ENCODE measurements at regions not wholly inside any gene's neighbourhood (a gene's known extent, or its start where the extent isn't known, plus 50 kb on each side); places are given as distances from the start of the nearest gene placed in this dataset.
A peak's percentile ranks its signal among the peaks of the same experiment; 100 is the strongest.

DNA sequence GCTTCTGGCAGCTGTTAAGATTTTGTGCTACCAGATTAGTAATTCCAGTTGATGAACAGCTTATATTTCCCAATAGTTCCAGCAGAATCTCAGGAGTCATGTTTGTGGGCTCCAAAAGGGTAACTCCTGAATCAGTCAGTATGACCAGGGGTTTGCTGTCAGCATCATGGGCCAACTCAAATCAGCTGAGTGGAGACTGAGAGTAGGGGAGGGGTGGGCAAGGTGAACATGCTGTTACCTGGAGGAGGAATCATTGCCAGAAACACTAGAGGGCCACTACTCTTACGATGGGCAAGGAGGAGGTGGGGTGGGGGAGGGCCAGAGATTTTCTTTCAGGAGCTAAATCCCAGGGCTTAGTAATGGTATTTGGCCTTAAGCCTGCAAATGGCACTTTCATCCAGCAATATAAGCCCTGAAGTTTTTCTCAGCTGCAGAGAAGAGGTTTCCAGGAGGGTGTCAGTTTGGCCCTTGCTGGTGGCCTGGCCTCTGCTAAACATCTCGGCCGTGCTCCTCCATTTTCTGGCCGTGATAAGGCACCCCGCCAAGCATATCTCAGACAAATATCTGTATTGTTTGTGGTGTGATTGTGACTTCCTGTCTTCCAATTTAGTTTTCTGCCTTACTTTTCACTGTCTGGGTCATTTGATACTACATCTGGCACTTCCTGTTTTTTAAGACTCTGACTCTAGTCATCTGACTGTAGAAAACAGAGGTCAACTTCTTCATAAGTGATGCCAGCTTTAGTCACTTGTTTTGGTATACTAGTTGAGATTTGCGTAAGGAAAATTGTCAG lies 120.5 kb upstream of the CXCR4 start:
- TF ChIP-seq, protein P1, sequence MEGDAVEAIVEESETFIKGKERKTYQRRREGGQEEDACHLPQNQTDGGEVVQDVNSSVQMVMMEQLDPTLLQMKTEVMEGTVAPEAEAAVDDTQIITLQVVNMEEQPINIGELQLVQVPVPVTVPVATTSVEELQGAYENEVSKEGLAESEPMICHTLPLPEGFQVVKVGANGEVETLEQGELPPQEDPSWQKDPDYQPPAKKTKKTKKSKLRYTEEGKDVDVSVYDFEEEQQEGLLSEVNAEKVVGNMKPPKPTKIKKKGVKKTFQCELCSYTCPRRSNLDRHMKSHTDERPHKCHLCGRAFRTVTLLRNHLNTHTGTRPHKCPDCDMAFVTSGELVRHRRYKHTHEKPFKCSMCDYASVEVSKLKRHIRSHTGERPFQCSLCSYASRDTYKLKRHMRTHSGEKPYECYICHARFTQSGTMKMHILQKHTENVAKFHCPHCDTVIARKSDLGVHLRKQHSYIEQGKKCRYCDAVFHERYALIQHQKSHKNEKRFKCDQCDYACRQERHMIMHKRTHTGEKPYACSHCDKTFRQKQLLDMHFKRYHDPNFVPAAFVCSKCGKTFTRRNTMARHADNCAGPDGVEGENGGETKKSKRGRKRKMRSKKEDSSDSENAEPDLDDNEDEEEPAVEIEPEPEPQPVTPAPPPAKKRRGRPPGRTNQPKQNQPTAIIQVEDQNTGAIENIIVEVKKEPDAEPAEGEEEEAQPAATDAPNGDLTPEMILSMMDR (IDR thresholded peaks at IDR 0.05): no peak
- TF ChIP-seq POLR2A (IDR thresholded peaks at IDR 0.05): no peak
- peak in 2 of 4 donors; percentile 53 to 80 for TF ChIP-seq EP300 (IDR thresholded peaks at IDR 0.05)
- TF ChIP-seq POLR2AphosphoS5 (IDR thresholded peaks at IDR 0.05): peak in 1 of 4 donors; percentile 54
